Fibroblast of skin of left biceps (primary cell): ENCODE measurements at regions not wholly inside any gene's neighbourhood (a gene's known extent, or its start where the extent isn't known, plus 50 kb on each side); places are given as distances from the start of the nearest gene placed in this dataset.

Source experiments
- DNase-seq, 2 experiments: peaks; one replicate each; pipeline ENCODE4 v3.0.0-alpha.2; 2013; ENCODE audit warnings: low read depth in 2 of 2

GRCh38 chr2:41768310-41768709 lies 279.5 kb upstream of the PKDCC start:
- no peak for DNase-seq

- DNase-seq: no peak
Measured at GRCh38 chr2:41771710-41772109, 276.1 kb upstream of the PKDCC start.

- DNase-seq: no peak
Measured at GRCh38 chr2:41772697-41773096, 275.1 kb upstream of the PKDCC start.

GRCh38 chr2:41774011-41774605 lies 273.7 kb upstream of the PKDCC start:
- DNase-seq: no peak

GRCh38 chr2:41775366-41776025 lies 272.3 kb upstream of the PKDCC start:
- no peak for DNase-seq

GRCh38 chr2:41779888-41780287 lies 267.9 kb upstream of the PKDCC start:
- DNase-seq: no peak

- DNase-seq: no peak
Measured at GRCh38 chr2:41782306-41783158, 265.3 kb upstream of the PKDCC start.

GRCh38 chr2:41784496-41784895 lies 263.3 kb upstream of the PKDCC start:
- DNase-seq: no peak

GRCh38 chr2:41785251-41786022 lies 262.4 kb upstream of the PKDCC start:
- DNase-seq: no peak

GRCh38 chr2:41791523-41791922 lies 256.3 kb upstream of the PKDCC start:
- DNase-seq: no peak

GRCh38 chr2:41803361-41803760 lies 244.5 kb upstream of the PKDCC start:
- DNase-seq: no peak

GRCh38 chr2:41806286-41806685 lies 241.5 kb upstream of the PKDCC start:
- DNase-seq: no peak

- DNase-seq: no peak
Measured at GRCh38 chr2:41821167-41821566, 226.7 kb upstream of the PKDCC start.

- DNase-seq: no peak
Measured at GRCh38 chr2:41826921-41827320, 220.9 kb upstream of the PKDCC start.

GRCh38 chr2:41827354-41827971 lies 220.4 kb upstream of the PKDCC start:
- DNase-seq: no peak

- no peak for DNase-seq
Measured at GRCh38 chr2:41828052-41828643, 219.7 kb upstream of the PKDCC start.

- no peak for DNase-seq
Measured at GRCh38 chr2:41829052-41829451, 218.8 kb upstream of the PKDCC start.

GRCh38 chr2:41830600-41830999 lies 217.2 kb upstream of the PKDCC start:
- no peak for DNase-seq

GRCh38 chr2:41832218-41832617 lies 215.6 kb upstream of the PKDCC start:
- DNase-seq: no peak

GRCh38 chr2:41835401-41835800 lies 212.4 kb upstream of the PKDCC start:
- DNase-seq: no peak

GRCh38 chr2:41836948-41837347 lies 210.9 kb upstream of the PKDCC start:
- peak in 1 of 2 experiments; percentile 7 for DNase-seq
